SK-N-SH treated with all-trans-retinoic acid at 6 μM for 48 hours (cell line): ENCODE measurements at regions not wholly inside any gene's neighbourhood (a gene's known extent, or its start where the extent isn't known, plus 50 kb on each side); places are given as distances from the start of the nearest gene placed in this dataset.
"Not testable (repeated sequence)": the region's sequence is repeated elsewhere in the genome, so short reads cannot be mapped to it uniquely, and the experiment has no call there.

ENCODE experiments used
- ATAC-seq: fragments of 200-7000 bp; cut with Tn5 transposase; 3 replicates; pipeline ENCODE4 v1.9.1; 2020; ENCODE audit warnings: mild to moderate bottlenecking, moderate library complexity
- ARNTL ChIP-seq: fragments of 450-650 bp; formaldehyde crosslinking; IDR thresholded peaks from 2 replicates; pipeline ENCODE4 v1.5.0; 2020; ENCODE audit warnings: low read depth, mild to moderate bottlenecking, moderate library complexity, borderline replicate concordance
- BACH2 ChIP-seq: fragments of 250-450 bp; sonication (Bioruptor Pico); IDR thresholded peaks from 2 replicates; pipeline ENCODE4 v1.9.0; 2021; ENCODE audit warnings: mild to moderate bottlenecking, borderline replicate concordance
- CSDC2 ChIP-seq: fragments of 250-450 bp; sonication (Bioruptor Pico); IDR thresholded peaks from 2 replicates; pipeline ENCODE4 v1.5.0; 2020; ENCODE audit warnings: mild to moderate bottlenecking, moderate library complexity
- CSRNP3 ChIP-seq: fragments of 250-450 bp; sonication (Bioruptor Pico); IDR thresholded peaks from 2 replicates; pipeline ENCODE4 v1.5.1; 2021; ENCODE audit warnings: mild to moderate bottlenecking, moderate library complexity
- ESRRG ChIP-seq: fragments of 250-450 bp; sonication (Bioruptor Pico); IDR thresholded peaks from 2 replicates; pipeline ENCODE4 v1.6.1; 2021; ENCODE audit warnings: mild to moderate bottlenecking
- GLIS3 ChIP-seq: fragments of 250-450 bp; sonication (Bioruptor Pico); IDR thresholded peaks from 2 replicates; pipeline ENCODE4 v1.5.0; 2020; ENCODE audit warnings: mild to moderate bottlenecking, moderate library complexity
- ISL1 ChIP-seq: fragments of 250-450 bp; sonication (Bioruptor Pico); IDR thresholded peaks from 2 replicates; pipeline ENCODE4 v2.1.2; 2022; ENCODE audit warnings: mild to moderate bottlenecking, moderate library complexity
- OSR1 ChIP-seq: fragments of 250-450 bp; sonication (Bioruptor Pico); IDR thresholded peaks from 2 replicates; pipeline ENCODE4 v1.8.0; 2022; ENCODE audit warnings: moderate library complexity, mild to moderate bottlenecking, inconsistent platforms
- PATZ1 ChIP-seq: fragments of 250-450 bp; sonication (Bioruptor Pico); IDR thresholded peaks from 2 replicates; pipeline ENCODE4 v1.8.0; 2020; ENCODE audit warnings: mild to moderate bottlenecking, moderate library complexity, borderline replicate concordance
- RARB ChIP-seq: fragments of 250-450 bp; sonication (Bioruptor Pico); IDR thresholded peaks from 2 replicates; pipeline ENCODE4 v1.8.0; 2021; ENCODE audit warnings: mild to moderate bottlenecking, moderate library complexity
- SNAI2 ChIP-seq: fragments of 250-450 bp; sonication (Bioruptor Pico); IDR thresholded peaks from 2 replicates; pipeline ENCODE4 v1.5.0; 2020; ENCODE audit warnings: mild to moderate bottlenecking, moderate library complexity
- TCF4 ChIP-seq: fragments of 250-450 bp; sonication (Bioruptor Pico); IDR thresholded peaks from 2 replicates; pipeline ENCODE4 v1.8.0; 2021; ENCODE audit warnings: mild to moderate bottlenecking, moderate library complexity, borderline replicate concordance
- TOX ChIP-seq: fragments of 250-450 bp; sonication (Bioruptor Pico); IDR thresholded peaks from 2 replicates; pipeline ENCODE4 v1.8.0; 2021; ENCODE audit warnings: mild to moderate bottlenecking, moderate library complexity, borderline replicate concordance
- ZFP3 ChIP-seq: fragments of 250-450 bp; sonication (Bioruptor Pico); IDR thresholded peaks from 2 replicates; pipeline ENCODE4 v1.5.0; 2020; ENCODE audit warnings: mild to moderate bottlenecking, moderate library complexity
- ZNF565 ChIP-seq: fragments of 450-650 bp; formaldehyde crosslinking; conservative IDR thresholded peaks from 2 replicates; pipeline ENCODE4 v1.5.0; 2020; ENCODE audit warnings: low read depth, mild to moderate bottlenecking, moderate library complexity
- ZNF70 ChIP-seq: fragments of 450-650 bp; formaldehyde crosslinking; IDR thresholded peaks from 2 replicates; pipeline ENCODE4 v1.5.0; 2020; ENCODE audit warnings: mild to moderate bottlenecking, moderate library complexity
- ZNF8 ChIP-seq: fragments of 450-650 bp; formaldehyde crosslinking; IDR thresholded peaks from 2 replicates; pipeline ENCODE4 v1.5.0; 2020; ENCODE audit warnings: mild to moderate bottlenecking, moderate library complexity
- TF ChIP-seq, protein P1 (sequence below): fragments of 250-450 bp; sonication (Bioruptor Pico); IDR thresholded peaks from 2 replicates; pipeline ENCODE4 v1.5.0; 2020; ENCODE audit warnings: mild to moderate bottlenecking, moderate library complexity
- TF ChIP-seq, protein P2 (sequence below): fragments of 250-450 bp; sonication (Bioruptor Pico); IDR thresholded peaks from 2 replicates; pipeline ENCODE4 v1.8.0; 2021; ENCODE audit warnings: low read depth, mild to moderate bottlenecking, moderate library complexity, borderline replicate concordance

- TF ChIP-seq RARB (CRISPR knock-in tag) (no peak), GLIS3 (CRISPR knock-in tag) (no peak), CSDC2 (CRISPR knock-in tag) (no peak), SNAI2 (no peak), TOX (CRISPR knock-in tag) (no peak), BACH2 (CRISPR knock-in tag) (no peak), ESRRG (no peak), ZFP3 (no peak)
- TF ChIP-seq, protein P1, sequence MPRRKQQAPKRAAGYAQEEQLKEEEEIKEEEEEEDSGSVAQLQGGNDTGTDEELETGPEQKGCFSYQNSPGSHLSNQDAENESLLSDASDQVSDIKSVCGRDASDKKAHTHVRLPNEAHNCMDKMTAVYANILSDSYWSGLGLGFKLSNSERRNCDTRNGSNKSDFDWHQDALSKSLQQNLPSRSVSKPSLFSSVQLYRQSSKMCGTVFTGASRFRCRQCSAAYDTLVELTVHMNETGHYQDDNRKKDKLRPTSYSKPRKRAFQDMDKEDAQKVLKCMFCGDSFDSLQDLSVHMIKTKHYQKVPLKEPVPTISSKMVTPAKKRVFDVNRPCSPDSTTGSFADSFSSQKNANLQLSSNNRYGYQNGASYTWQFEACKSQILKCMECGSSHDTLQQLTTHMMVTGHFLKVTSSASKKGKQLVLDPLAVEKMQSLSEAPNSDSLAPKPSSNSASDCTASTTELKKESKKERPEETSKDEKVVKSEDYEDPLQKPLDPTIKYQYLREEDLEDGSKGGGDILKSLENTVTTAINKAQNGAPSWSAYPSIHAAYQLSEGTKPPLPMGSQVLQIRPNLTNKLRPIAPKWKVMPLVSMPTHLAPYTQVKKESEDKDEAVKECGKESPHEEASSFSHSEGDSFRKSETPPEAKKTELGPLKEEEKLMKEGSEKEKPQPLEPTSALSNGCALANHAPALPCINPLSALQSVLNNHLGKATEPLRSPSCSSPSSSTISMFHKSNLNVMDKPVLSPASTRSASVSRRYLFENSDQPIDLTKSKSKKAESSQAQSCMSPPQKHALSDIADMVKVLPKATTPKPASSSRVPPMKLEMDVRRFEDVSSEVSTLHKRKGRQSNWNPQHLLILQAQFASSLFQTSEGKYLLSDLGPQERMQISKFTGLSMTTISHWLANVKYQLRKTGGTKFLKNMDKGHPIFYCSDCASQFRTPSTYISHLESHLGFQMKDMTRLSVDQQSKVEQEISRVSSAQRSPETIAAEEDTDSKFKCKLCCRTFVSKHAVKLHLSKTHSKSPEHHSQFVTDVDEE: no peak
- no peak for ATAC-seq
Measured at GRCh38 chr14:71454513-71455332, 477.5 kb upstream of the RGS6 start.

GRCh38 chr14:71460091-71460490 lies 472.1 kb upstream of the RGS6 start:
- no peak for TF ChIP-seq PATZ1 (CRISPR knock-in tag)
- no peak for TF ChIP-seq CSRNP3 (CRISPR knock-in tag)
- no peak for TF ChIP-seq TCF4 (CRISPR knock-in tag)
- no peak for TF ChIP-seq ZNF8 (CRISPR knock-in tag)
- TF ChIP-seq OSR1 (CRISPR knock-in tag): no peak
- TF ChIP-seq ESRRG: no peak
- no peak for TF ChIP-seq TOX (CRISPR knock-in tag)
- no peak for TF ChIP-seq RARB (CRISPR knock-in tag)
- TF ChIP-seq, protein P2, sequence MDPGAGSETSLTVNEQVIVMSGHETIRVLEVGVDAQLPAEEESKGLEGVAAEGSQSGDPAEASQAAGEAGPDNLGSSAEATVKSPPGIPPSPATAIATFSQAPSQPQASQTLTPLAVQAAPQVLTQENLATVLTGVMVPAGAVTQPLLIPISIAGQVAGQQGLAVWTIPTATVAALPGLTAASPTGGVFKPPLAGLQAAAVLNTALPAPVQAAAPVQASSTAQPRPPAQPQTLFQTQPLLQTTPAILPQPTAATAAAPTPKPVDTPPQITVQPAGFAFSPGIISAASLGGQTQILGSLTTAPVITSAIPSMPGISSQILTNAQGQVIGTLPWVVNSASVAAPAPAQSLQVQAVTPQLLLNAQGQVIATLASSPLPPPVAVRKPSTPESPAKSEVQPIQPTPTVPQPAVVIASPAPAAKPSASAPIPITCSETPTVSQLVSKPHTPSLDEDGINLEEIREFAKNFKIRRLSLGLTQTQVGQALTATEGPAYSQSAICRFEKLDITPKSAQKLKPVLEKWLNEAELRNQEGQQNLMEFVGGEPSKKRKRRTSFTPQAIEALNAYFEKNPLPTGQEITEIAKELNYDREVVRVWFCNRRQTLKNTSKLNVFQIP (CRISPR knock-in tag): no peak
- TF ChIP-seq, protein P1: no peak
- no peak for TF ChIP-seq ISL1 (CRISPR knock-in tag)
- no peak for TF ChIP-seq CSDC2 (CRISPR knock-in tag)
- no peak for TF ChIP-seq ZNF565
- TF ChIP-seq ARNTL (CRISPR knock-in tag): no peak
- TF ChIP-seq ZNF70 (CRISPR knock-in tag): no peak
- ATAC-seq: no peak

DNA sequence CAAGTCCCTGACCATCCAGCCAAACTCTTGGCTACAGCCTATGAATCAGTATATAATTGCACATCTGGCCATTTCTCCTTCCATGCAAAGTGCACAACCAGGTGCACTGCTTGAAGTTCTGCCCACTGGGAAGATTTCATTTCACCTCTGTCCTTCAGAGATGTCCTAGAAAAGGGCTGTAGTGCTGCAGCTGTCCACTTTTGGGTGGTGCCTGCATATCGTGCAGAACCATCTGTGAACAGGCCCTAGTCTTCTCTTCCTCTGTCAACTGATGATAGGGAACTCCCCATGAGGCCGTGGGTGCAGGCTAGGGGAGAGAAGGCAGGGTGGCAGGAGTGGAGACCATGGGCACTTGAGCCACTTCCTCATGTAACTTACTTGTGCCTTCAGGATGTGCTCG lies 470.6 kb upstream of the RGS6 start:
- not testable (repeated sequence) for ATAC-seq
